ENCODE measurements at regions not wholly inside any gene's neighbourhood (a gene's known extent, or its start where the extent isn't known, plus 50 kb on each side); places are given as distances from the start of the nearest gene placed in this dataset.

DNA sequence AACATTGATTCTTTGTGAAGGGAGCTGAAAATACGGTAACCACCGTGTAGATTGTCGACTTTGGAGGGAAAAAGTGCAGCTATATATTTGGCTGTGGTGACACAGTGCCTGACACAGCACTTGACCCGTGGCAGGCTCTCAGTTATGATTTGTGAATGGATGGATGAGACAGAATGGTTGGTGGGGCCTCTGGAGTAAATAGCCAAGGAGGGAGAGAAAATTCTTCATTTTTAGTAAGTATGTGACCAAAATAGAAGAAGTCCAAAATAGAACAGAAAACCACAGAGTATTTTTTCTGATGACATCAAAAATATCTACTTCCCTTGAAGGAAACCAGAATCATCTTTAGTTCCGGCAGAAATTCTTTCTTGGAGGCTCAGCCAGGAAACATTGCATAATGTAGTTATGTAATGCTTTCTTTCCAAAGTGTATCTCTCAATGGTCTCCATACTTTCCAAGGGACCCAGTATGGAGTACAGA, 82.0 kb upstream of the WSCD2 start:
- Mint-ChIP-seq H3K4me3 (peak overlapping the region in 5 of 7 donors; percentile 34 to 65 (median 42)), H3K4me1 (peaks cover 5 to 18% (median 17%) of the 10 kb centered on the region in 3 donors), H3K9me3 (peaks cover 0 to 1% (median 0%) of the 10 kb centered on the region in 5 donors), H3K36me3 (no peaks in the 10 kb centered on the region), H3K27me3 (peaks cover 4 to 20% of the 10 kb centered on the region in 2 donors), H3K27ac (peak overlapping the region in 6 of 8 donors; percentile 7 to 88 (median 68))
- no peaks in the 10 kb centered on the region for H3K36me3 ChIP-seq (ENCODE audit: insufficient read depth, low read length)
- no peak overlapping the region for H3K4me3 ChIP-seq (ENCODE audit: low read length)
- no peaks in the 10 kb centered on the region for H3K9me3 ChIP-seq (ENCODE audit: low read length)
- no peak for DNase-seq
- no peaks in the 10 kb centered on the region for H3K27me3 ChIP-seq (ENCODE audit: insufficient read depth, low read length, poor library complexity, severe bottlenecking)
- H3K27ac ChIP-seq (ENCODE audit: low read depth, low read length), result no peak overlapping the region
- ChIA-PET POLR2A (no interaction called here), CTCF (no interaction called here)
- H3K4me1 ChIP-seq (ENCODE audit: insufficient read depth, low read length), result no peaks in the 10 kb centered on the region

GRCh38 chr12:108048686-108049085, 80.4 kb upstream of the WSCD2 start:
- peaks cover 5 to 20% of the 10 kb centered on the region in 2 donors for H3K27me3 Mint-ChIP-seq
- CTCF ChIA-PET, result no interaction called here

DNA sequence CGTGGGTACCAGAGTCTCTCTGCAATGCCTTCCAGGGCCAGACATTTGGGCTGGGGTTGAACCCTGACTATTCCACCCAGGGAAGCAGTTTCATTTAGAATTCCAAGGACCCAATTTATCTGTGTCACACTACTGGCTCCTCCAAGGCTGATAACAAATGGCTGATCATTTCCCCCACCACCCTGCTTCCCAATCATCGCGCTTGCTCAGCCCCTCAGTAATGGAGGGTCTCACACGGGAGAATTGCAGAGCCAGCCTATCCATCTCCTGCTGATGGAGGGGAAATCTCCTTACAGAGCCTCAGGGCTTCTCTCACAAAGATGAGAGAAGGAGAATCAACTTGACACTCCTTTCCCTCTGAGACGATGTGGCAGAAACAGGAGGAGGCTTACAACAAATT, 78.4 kb upstream of the WSCD2 start:
- no peak overlapping the region for H3K27ac ChIP-seq (ENCODE audit: low read depth, low read length)
- ChIA-PET POLR2A (no interaction called here), CTCF (no interaction called here)
- DNase-seq, result no peak
- H3K27me3 ChIP-seq (ENCODE audit: insufficient read depth, low read length, poor library complexity, severe bottlenecking), result no peaks in the 10 kb centered on the region
- no peaks in the 10 kb centered on the region for H3K4me1 ChIP-seq (ENCODE audit: insufficient read depth, low read length)
- Mint-ChIP-seq H3K36me3 (peaks cover 0 to 3% (median 0%) of the 10 kb centered on the region in 3 donors), H3K27me3 (peaks cover 3 to 21% of the 10 kb centered on the region in 2 donors), H3K27ac (peak overlapping the region in 2 of 8 donors; percentile 69 to 84), H3K4me3 (peak overlapping the region in 1 of 7 donors; percentile 5), H3K9me3 (peaks cover 0 to 6% (median 1%) of the 10 kb centered on the region in 5 donors), H3K4me1 (peaks cover 5 to 30% (median 27%) of the 10 kb centered on the region in 3 donors)
- no peak overlapping the region for H3K4me3 ChIP-seq (ENCODE audit: low read length)
- H3K36me3 ChIP-seq (ENCODE audit: insufficient read depth, low read length), result no peaks in the 10 kb centered on the region
- no peaks in the 10 kb centered on the region for H3K9me3 ChIP-seq (ENCODE audit: low read length)

More at GRCh38 chr12:108048686-108049085, 80.4 kb upstream of the WSCD2 start:
- no peaks in the 10 kb centered on the region for H3K4me1 ChIP-seq (ENCODE audit: insufficient read depth, low read length)
- no peak overlapping the region for H3K4me3 ChIP-seq (ENCODE audit: low read length)
- DNase-seq, result no peak
- H3K9me3 ChIP-seq (ENCODE audit: low read length), result no peaks in the 10 kb centered on the region
- peaks cover 5 to 30% (median 29%) of the 10 kb centered on the region in 3 donors for H3K4me1 Mint-ChIP-seq
- no peak overlapping the region for H3K27ac ChIP-seq (ENCODE audit: low read depth, low read length)
- POLR2A ChIA-PET, result no interaction called here
- no peaks in the 10 kb centered on the region for H3K27me3 ChIP-seq (ENCODE audit: insufficient read depth, low read length, poor library complexity, severe bottlenecking)
- H3K4me3 Mint-ChIP-seq, result no peak overlapping the region
- peaks cover 0 to 3% (median 0%) of the 10 kb centered on the region in 3 donors for H3K36me3 Mint-ChIP-seq
- peaks cover 0 to 4% (median 1%) of the 10 kb centered on the region in 5 donors for H3K9me3 Mint-ChIP-seq
- no peaks in the 10 kb centered on the region for H3K36me3 ChIP-seq (ENCODE audit: insufficient read depth, low read length)
- H3K27ac Mint-ChIP-seq, result no peak overlapping the region

GRCh38 chr12:108052260-108052659, 76.8 kb upstream of the WSCD2 start:
- Histone ChIP-seq H3K4me1 (ENCODE audit: insufficient read depth, low read length) (no peaks in the 10 kb centered on the region), H3K4me3 (ENCODE audit: low read length) (no peak overlapping the region), H3K36me3 (ENCODE audit: insufficient read depth, low read length) (no peaks in the 10 kb centered on the region), H3K27me3 (ENCODE audit: insufficient read depth, low read length, poor library complexity, severe bottlenecking) (no peaks in the 10 kb centered on the region), H3K9me3 (ENCODE audit: low read length) (no peaks in the 10 kb centered on the region), H3K27ac (ENCODE audit: low read depth, low read length) (no peak overlapping the region)
- Mint-ChIP-seq H3K36me3 (peaks cover 0 to 3% (median 0%) of the 10 kb centered on the region in 3 donors), H3K27ac (peak overlapping the region in 6 of 8 donors; percentile 61 to 93 (median 70)), H3K9me3 (peaks cover 0 to 6% (median 0%) of the 10 kb centered on the region in 5 donors), H3K4me1 (peaks cover 0 to 25% (median 22%) of the 10 kb centered on the region in 3 donors), H3K4me3 (peak overlapping the region in 2 of 7 donors; percentile 48 to 51), H3K27me3 (peaks cover 10 to 28% of the 10 kb centered on the region in 2 donors)
- ChIA-PET CTCF (no interaction called here), POLR2A (no interaction called here)
- DNase-seq, result peak in 1 of 5 donors; percentile 35

- Mint-ChIP-seq H3K27me3 (peaks cover 13 to 29% of the 10 kb centered on the region in 2 donors), H3K27ac (peak overlapping the region in 5 of 8 donors; percentile 11 to 90 (median 74)), H3K4me3 (peak overlapping the region in 2 of 7 donors; percentile 51 to 54), H3K36me3 (peaks cover 0 to 3% (median 0%) of the 10 kb centered on the region in 3 donors), H3K9me3 (peaks cover 0 to 6% (median 0%) of the 10 kb centered on the region in 5 donors), H3K4me1 (peaks cover 0 to 19% (median 17%) of the 10 kb centered on the region in 3 donors)
- DNase-seq, result no peak
- CTCF ChIA-PET, result no interaction called here
- Histone ChIP-seq H3K4me1 (ENCODE audit: insufficient read depth, low read length) (no peaks in the 10 kb centered on the region), H3K36me3 (ENCODE audit: insufficient read depth, low read length) (no peaks in the 10 kb centered on the region), H3K27ac (ENCODE audit: low read depth, low read length) (no peak overlapping the region), H3K9me3 (ENCODE audit: low read length) (no peaks in the 10 kb centered on the region), H3K27me3 (ENCODE audit: insufficient read depth, low read length, poor library complexity, severe bottlenecking) (no peaks in the 10 kb centered on the region), H3K4me3 (ENCODE audit: low read length) (no peak overlapping the region)
- POLR2A ChIA-PET, result no interaction called here
Observed at GRCh38 chr12:108053512-108053911, 75.6 kb upstream of the WSCD2 start.

GRCh38 chr12:108054496-108054895, 74.6 kb upstream of the WSCD2 start:
- Mint-ChIP-seq H3K4me3 (no peak overlapping the region), H3K36me3 (peaks cover 0 to 3% (median 0%) of the 10 kb centered on the region in 3 donors), H3K27me3 (peaks cover 13 to 35% of the 10 kb centered on the region in 2 donors), H3K27ac (no peak overlapping the region), H3K9me3 (peaks cover 0 to 6% (median 0%) of the 10 kb centered on the region in 5 donors), H3K4me1 (peaks cover 0 to 19% (median 17%) of the 10 kb centered on the region in 3 donors)
- DNase-seq, result no peak
- CTCF ChIA-PET, result no interaction called here
- H3K9me3 ChIP-seq (ENCODE audit: low read length), result no peaks in the 10 kb centered on the region
- no peaks in the 10 kb centered on the region for H3K27me3 ChIP-seq (ENCODE audit: insufficient read depth, low read length, poor library complexity, severe bottlenecking)
- POLR2A ChIA-PET, result no interaction called here
- no peak overlapping the region for H3K4me3 ChIP-seq (ENCODE audit: low read length)
- H3K27ac ChIP-seq (ENCODE audit: low read depth, low read length), result no peak overlapping the region
- H3K4me1 ChIP-seq (ENCODE audit: insufficient read depth, low read length), result no peaks in the 10 kb centered on the region
- H3K36me3 ChIP-seq (ENCODE audit: insufficient read depth, low read length), result no peaks in the 10 kb centered on the region

DNA sequence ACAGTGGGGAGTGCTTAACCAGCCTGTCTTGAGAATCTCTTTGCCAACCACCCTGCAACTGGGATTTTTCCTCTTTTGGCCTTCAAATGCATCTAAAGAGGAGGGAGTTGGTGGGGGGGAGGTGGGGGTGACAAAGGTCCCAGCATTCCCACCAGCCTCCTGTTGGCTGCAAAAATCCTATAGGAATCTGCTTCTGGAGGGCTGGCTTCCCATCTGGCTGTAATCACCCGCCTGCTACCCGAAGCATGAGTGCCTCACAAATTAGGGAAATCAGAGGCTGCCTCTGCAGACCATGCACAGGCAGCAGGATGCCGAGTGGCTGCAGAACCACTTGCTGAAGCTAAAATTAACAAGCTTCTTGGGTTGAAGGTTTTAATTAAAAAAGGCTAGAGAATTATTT, 73.9 kb upstream of the WSCD2 start:
- Mint-ChIP-seq H3K9me3 (peaks cover 0 to 6% (median 0%) of the 10 kb centered on the region in 5 donors), H3K36me3 (peaks cover 0 to 3% (median 0%) of the 10 kb centered on the region in 3 donors), H3K27me3 (peaks cover 13 to 36% of the 10 kb centered on the region in 2 donors), H3K27ac (no peak overlapping the region), H3K4me1 (peaks cover 0 to 19% (median 17%) of the 10 kb centered on the region in 3 donors), H3K4me3 (no peak overlapping the region)
- Histone ChIP-seq H3K4me1 (ENCODE audit: insufficient read depth, low read length) (no peaks in the 10 kb centered on the region), H3K36me3 (ENCODE audit: insufficient read depth, low read length) (no peaks in the 10 kb centered on the region), H3K9me3 (ENCODE audit: low read length) (no peaks in the 10 kb centered on the region), H3K27ac (ENCODE audit: low read depth, low read length) (no peak overlapping the region), H3K4me3 (ENCODE audit: low read length) (no peak overlapping the region), H3K27me3 (ENCODE audit: insufficient read depth, low read length, poor library complexity, severe bottlenecking) (no peaks in the 10 kb centered on the region)
- ChIA-PET POLR2A (no interaction called here), CTCF (no interaction called here)
- no peak for DNase-seq

DNA sequence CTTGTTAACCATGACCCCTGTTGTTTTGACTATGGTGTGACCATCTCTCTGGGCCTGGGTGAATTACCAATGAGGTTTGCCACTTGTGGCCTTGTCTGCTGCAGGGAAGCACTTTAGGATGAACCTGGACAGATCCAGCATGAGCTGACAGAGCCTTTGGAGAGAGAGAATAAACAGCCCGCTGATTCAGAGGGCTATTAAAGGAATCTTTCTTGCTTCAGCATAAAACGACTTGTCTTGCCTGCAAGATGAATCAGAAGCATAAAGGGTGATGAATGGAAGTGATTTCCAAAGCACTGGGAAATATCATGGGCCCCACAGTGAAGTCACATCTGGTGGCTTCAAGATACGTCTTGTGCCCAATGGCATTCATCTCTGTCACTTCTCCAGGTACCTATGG, 69.0 kb upstream of the WSCD2 start:
- CTCF ChIA-PET, result no interaction called here
- Histone ChIP-seq H3K27me3 (ENCODE audit: insufficient read depth, low read length, poor library complexity, severe bottlenecking) (no peaks in the 10 kb centered on the region), H3K27ac (ENCODE audit: low read depth, low read length) (no peak overlapping the region), H3K9me3 (ENCODE audit: low read length) (no peaks in the 10 kb centered on the region), H3K36me3 (ENCODE audit: insufficient read depth, low read length) (no peaks in the 10 kb centered on the region), H3K4me1 (ENCODE audit: insufficient read depth, low read length) (no peaks in the 10 kb centered on the region), H3K4me3 (ENCODE audit: low read length) (no peak overlapping the region)
- Mint-ChIP-seq H3K4me3 (no peak overlapping the region), H3K36me3 (no peaks in the 10 kb centered on the region), H3K27me3 (peaks cover 12 to 49% of the 10 kb centered on the region in 2 donors), H3K9me3 (peaks cover 0 to 1% (median 0%) of the 10 kb centered on the region in 5 donors), H3K27ac (no peak overlapping the region), H3K4me1 (peaks cover 0 to 3% (median 0%) of the 10 kb centered on the region in 3 donors)
- POLR2A ChIA-PET, result no interaction called here
- no peak for DNase-seq
